ENCODE measurements at regions not wholly inside any gene's neighbourhood (a gene's known extent, or its start where the extent isn't known, plus 50 kb on each side); places are given as distances from the start of the nearest gene placed in this dataset.
"Not testable (repeated sequence)": the region's sequence is repeated elsewhere in the genome, so short reads cannot be mapped to it uniquely, and the experiment has no call there.

- H3K27ac ChIP-seq (ENCODE audit: low read depth, low read length); DNase-seq; H3K9me3 Mint-ChIP-seq; H3K9me3 ChIP-seq (ENCODE audit: control insufficient read depth in 1 of 2, low read length in 2 of 2); H3K4me1 ChIP-seq (ENCODE audit: insufficient read depth, low read length); CTCF ChIA-PET (ENCODE audit: partially characterized antibody); H3K27ac Mint-ChIP-seq; H3K4me3 Mint-ChIP-seq; H3K4me1 Mint-ChIP-seq; H3K27me3 Mint-ChIP-seq; H3K4me3 ChIP-seq (ENCODE audit: low read length in 2 of 2); H3K36me3 Mint-ChIP-seq; H3K36me3 ChIP-seq (ENCODE audit: insufficient read depth, low read length); intact Hi-C loops (cut with micrococcal nuclease); H3K27me3 ChIP-seq (ENCODE audit: insufficient read depth, low read length); POLR2A ChIA-PET (ENCODE audit: partially characterized antibody): not testable (repeated sequence)
These were observed 83.2 kb upstream of the DPP6 start for GRCh38 chr7:153969016-153969415.

GRCh38 chr7:153974603-153975002, 77.6 kb upstream of the DPP6 start:
- H3K4me1 ChIP-seq (ENCODE audit: insufficient read depth, low read length); H3K9me3 Mint-ChIP-seq; CTCF ChIA-PET (ENCODE audit: partially characterized antibody); H3K36me3 ChIP-seq (ENCODE audit: insufficient read depth, low read length); intact Hi-C loops (cut with micrococcal nuclease); H3K36me3 Mint-ChIP-seq; H3K27ac Mint-ChIP-seq; H3K4me3 Mint-ChIP-seq; H3K27ac ChIP-seq (ENCODE audit: low read depth, low read length); H3K4me1 Mint-ChIP-seq; H3K27me3 ChIP-seq (ENCODE audit: insufficient read depth, low read length); POLR2A ChIA-PET (ENCODE audit: partially characterized antibody); DNase-seq; H3K9me3 ChIP-seq (ENCODE audit: control insufficient read depth in 1 of 2, low read length in 2 of 2); H3K27me3 Mint-ChIP-seq; H3K4me3 ChIP-seq (ENCODE audit: low read length in 2 of 2): not testable (repeated sequence)

- H3K9me3 Mint-ChIP-seq; H3K36me3 Mint-ChIP-seq; CTCF ChIA-PET (ENCODE audit: partially characterized antibody); H3K4me3 Mint-ChIP-seq; H3K36me3 ChIP-seq (ENCODE audit: insufficient read depth, low read length); POLR2A ChIA-PET (ENCODE audit: partially characterized antibody); H3K4me1 ChIP-seq (ENCODE audit: insufficient read depth, low read length); H3K27me3 ChIP-seq (ENCODE audit: insufficient read depth, low read length); H3K4me1 Mint-ChIP-seq; DNase-seq; intact Hi-C loops (cut with micrococcal nuclease); H3K9me3 ChIP-seq (ENCODE audit: control insufficient read depth in 1 of 2, low read length in 2 of 2); H3K27ac ChIP-seq (ENCODE audit: low read depth, low read length); H3K27ac Mint-ChIP-seq; H3K27me3 Mint-ChIP-seq; H3K4me3 ChIP-seq (ENCODE audit: low read length in 2 of 2): not testable (repeated sequence)
These were observed 75.5 kb upstream of the DPP6 start for GRCh38 chr7:153976745-153977144.

- H3K27me3 Mint-ChIP-seq; DNase-seq; H3K4me3 ChIP-seq (ENCODE audit: low read length in 2 of 2); H3K36me3 ChIP-seq (ENCODE audit: insufficient read depth, low read length); intact Hi-C loops (cut with micrococcal nuclease); H3K4me1 ChIP-seq (ENCODE audit: insufficient read depth, low read length); H3K27ac Mint-ChIP-seq; H3K4me1 Mint-ChIP-seq; H3K36me3 Mint-ChIP-seq; H3K27me3 ChIP-seq (ENCODE audit: insufficient read depth, low read length); H3K27ac ChIP-seq (ENCODE audit: low read depth, low read length); H3K4me3 Mint-ChIP-seq; CTCF ChIA-PET (ENCODE audit: partially characterized antibody); H3K9me3 Mint-ChIP-seq; POLR2A ChIA-PET (ENCODE audit: partially characterized antibody); H3K9me3 ChIP-seq (ENCODE audit: control insufficient read depth in 1 of 2, low read length in 2 of 2): not testable (repeated sequence)
These were observed 69.0 kb upstream of the DPP6 start for GRCh38 chr7:153983186-153983585.

- POLR2A ChIA-PET (ENCODE audit: partially characterized antibody); H3K9me3 ChIP-seq (ENCODE audit: control insufficient read depth in 1 of 2, low read length in 2 of 2); intact Hi-C loops (cut with micrococcal nuclease); H3K27ac ChIP-seq (ENCODE audit: low read depth, low read length); H3K4me3 ChIP-seq (ENCODE audit: low read length in 2 of 2); H3K27me3 Mint-ChIP-seq; H3K4me1 ChIP-seq (ENCODE audit: insufficient read depth, low read length); H3K4me3 Mint-ChIP-seq; H3K27me3 ChIP-seq (ENCODE audit: insufficient read depth, low read length); CTCF ChIA-PET (ENCODE audit: partially characterized antibody); H3K36me3 Mint-ChIP-seq; H3K36me3 ChIP-seq (ENCODE audit: insufficient read depth, low read length); H3K4me1 Mint-ChIP-seq; H3K27ac Mint-ChIP-seq; DNase-seq; H3K9me3 Mint-ChIP-seq: not testable (repeated sequence)
These were observed 63.1 kb upstream of the DPP6 start for GRCh38 chr7:153989066-153989627.

- H3K4me1 Mint-ChIP-seq; H3K27ac Mint-ChIP-seq; CTCF ChIA-PET (ENCODE audit: partially characterized antibody); POLR2A ChIA-PET (ENCODE audit: partially characterized antibody); H3K27me3 ChIP-seq (ENCODE audit: insufficient read depth, low read length); H3K9me3 Mint-ChIP-seq; H3K4me3 Mint-ChIP-seq; H3K27ac ChIP-seq (ENCODE audit: low read depth, low read length); DNase-seq; H3K9me3 ChIP-seq (ENCODE audit: control insufficient read depth in 1 of 2, low read length in 2 of 2); H3K36me3 ChIP-seq (ENCODE audit: insufficient read depth, low read length); H3K36me3 Mint-ChIP-seq; H3K4me1 ChIP-seq (ENCODE audit: insufficient read depth, low read length); H3K27me3 Mint-ChIP-seq; intact Hi-C loops (cut with micrococcal nuclease); H3K4me3 ChIP-seq (ENCODE audit: low read length in 2 of 2): not testable (repeated sequence)
These were observed 62.3 kb upstream of the DPP6 start for GRCh38 chr7:153989742-153990425.

GRCh38 chr7:153991471-153991870, 60.7 kb upstream of the DPP6 start:
- H3K36me3 ChIP-seq (ENCODE audit: insufficient read depth, low read length); H3K4me3 Mint-ChIP-seq; DNase-seq; H3K4me1 Mint-ChIP-seq; H3K9me3 ChIP-seq (ENCODE audit: control insufficient read depth in 1 of 2, low read length in 2 of 2); H3K27me3 ChIP-seq (ENCODE audit: insufficient read depth, low read length); POLR2A ChIA-PET (ENCODE audit: partially characterized antibody); H3K27ac Mint-ChIP-seq; H3K4me1 ChIP-seq (ENCODE audit: insufficient read depth, low read length); intact Hi-C loops (cut with micrococcal nuclease); H3K27ac ChIP-seq (ENCODE audit: low read depth, low read length); H3K4me3 ChIP-seq (ENCODE audit: low read length in 2 of 2); CTCF ChIA-PET (ENCODE audit: partially characterized antibody); H3K9me3 Mint-ChIP-seq; H3K27me3 Mint-ChIP-seq; H3K36me3 Mint-ChIP-seq: not testable (repeated sequence)

- H3K27me3 ChIP-seq (ENCODE audit: insufficient read depth, low read length); H3K4me3 ChIP-seq (ENCODE audit: low read length in 2 of 2); H3K36me3 ChIP-seq (ENCODE audit: insufficient read depth, low read length); H3K36me3 Mint-ChIP-seq; H3K4me1 Mint-ChIP-seq; H3K9me3 Mint-ChIP-seq; H3K27me3 Mint-ChIP-seq; CTCF ChIA-PET (ENCODE audit: partially characterized antibody); H3K4me1 ChIP-seq (ENCODE audit: insufficient read depth, low read length); H3K27ac Mint-ChIP-seq; intact Hi-C loops (cut with micrococcal nuclease); H3K4me3 Mint-ChIP-seq; DNase-seq; H3K27ac ChIP-seq (ENCODE audit: low read depth, low read length); POLR2A ChIA-PET (ENCODE audit: partially characterized antibody); H3K9me3 ChIP-seq (ENCODE audit: control insufficient read depth in 1 of 2, low read length in 2 of 2): not testable (repeated sequence)
These were observed 58.8 kb upstream of the DPP6 start for GRCh38 chr7:153993402-153993801.

Data from CD4-positive, alpha-beta memory T cell (primary cell).